H1 (cell line): ENCODE measurements at regions not wholly inside any gene's neighbourhood (a gene's known extent, or its start where the extent isn't known, plus 50 kb on each side); places are given as distances from the start of the nearest gene placed in this dataset.

Experiments
- CTCF ChIA-PET: fragments of 300-600 bp; sonication (Branson Sonifier 250); formaldehyde crosslinking; loops from one replicate; lab custom pipeline; 2021; ENCODE audit not compliant: partially characterized antibody; lab: Charles Lee
- POLR2A ChIA-PET: fragments of 300-600 bp; sonication (Branson Sonifier 250); formaldehyde crosslinking; loops from one replicate; lab custom pipeline; 2021; ENCODE audit warnings: inconsistent platforms; ENCODE audit not compliant: partially characterized antibody; lab: Charles Lee
- DNase-seq, 2 experiments: peaks; one replicate each; pipeline versions ENCODE4 v3.0.0 to v3.0.0-alpha.2; 2010 to 2022; ENCODE audit warnings: low spot score in 2 of 2, low read depth in 1 of 2, mixed read lengths in 1 of 2
- FAIRE-seq: peaks from 2 replicates; lab custom pipeline; 2011; peaks lifted over from hg19 to GRCh38; lab: Jason Lieb, UNC
- H2AFZ ChIP-seq: 2 replicates; pipeline ENCODE4 v1.8.1; 2012; ENCODE audit warnings: low read length, inconsistent platforms
- H2AK5ac ChIP-seq: 2 replicates; pipeline ENCODE4 v1.6.1; 2013; ENCODE audit warnings: low read depth, low read length
- H2BK120ac ChIP-seq: replicated peaks from 2 replicates; pipeline ENCODE3; 2013; ENCODE audit warnings: low read depth, low read length, inconsistent platforms
- H2BK12ac ChIP-seq: 2 replicates; pipeline ENCODE4 v1.6.1; 2013; ENCODE audit warnings: low read depth, low read length
- H2BK15ac ChIP-seq: 2 replicates; pipeline ENCODE4 v1.6.1; 2013; ENCODE audit warnings: low read length
- H2BK20ac ChIP-seq: 2 replicates; pipeline ENCODE4 v1.6.1; 2013; ENCODE audit warnings: low read length
- H2BK5ac ChIP-seq: 2 replicates; pipeline ENCODE4 v1.6.1; 2013; ENCODE audit warnings: low read depth, low read length
- H3K14ac ChIP-seq: 2 replicates; pipeline ENCODE4 v1.6.1; 2013; ENCODE audit warnings: inconsistent platforms; ENCODE audit not compliant: insufficient read length
- H3K18ac ChIP-seq: 2 replicates; pipeline ENCODE4 v1.6.1; 2013; ENCODE audit warnings: low read length; ENCODE audit errors: extremely low read depth
- H3K23ac ChIP-seq: 2 replicates; pipeline ENCODE4 v1.6.1; 2013; ENCODE audit warnings: inconsistent platforms; ENCODE audit not compliant: insufficient read length
- H3K23me2 ChIP-seq: 2 replicates; pipeline ENCODE4 v1.6.1; 2013; ENCODE audit warnings: low read depth, low read length
- H3K27ac ChIP-seq: 2 replicates; pipeline ENCODE4 v1.6.1; 2011; ENCODE audit warnings: low read depth, low read length, inconsistent platforms
- H3K27me3 ChIP-seq, 4 experiments: replicated peaks in 1 of 4; 1 replicate in 1 of 4; 2 replicates in 3 of 4; pipeline versions ENCODE4 v1.6.1 to v1.8.1; 2011 to 2013; ENCODE audit warnings: low read length in 3 of 4, mild to moderate bottlenecking in 3 of 4, inconsistent platforms in 2 of 4, mixed read lengths in 2 of 4, moderate library complexity in 1 of 4; ENCODE audit not compliant: control insufficient read depth in 3 of 4, insufficient read depth in 3 of 4; ENCODE audit errors: extremely low read depth in 1 of 4
- H3K36me3 ChIP-seq, 4 experiments: 2 replicates each; pipeline versions ENCODE4 v1.6.1 to v1.8.1; 2011 to 2013; ENCODE audit warnings: mild to moderate bottlenecking in 4 of 4, low read length in 3 of 4, moderate library complexity in 2 of 4, control low read depth in 1 of 4, inconsistent platforms in 1 of 4; ENCODE audit not compliant: insufficient read depth in 4 of 4, control insufficient read depth in 2 of 4
- H3K4ac ChIP-seq: replicated peaks from 2 replicates; pipeline ENCODE3; 2013; ENCODE audit warnings: low read length, low read depth, mixed read lengths, inconsistent platforms; ENCODE audit not compliant: insufficient read length
- H3K4me1 ChIP-seq, 4 experiments: replicated peaks in 1 of 4; 1 replicate in 1 of 4; 2 replicates in 3 of 4; pipeline versions ENCODE4 v1.6.1 to v1.8.1; 2011 to 2013; ENCODE audit warnings: low read length in 3 of 4, inconsistent platforms in 2 of 4, mixed read lengths in 1 of 4; ENCODE audit not compliant: insufficient read depth in 4 of 4, control insufficient read depth in 3 of 4
- H3K4me2 ChIP-seq, 2 experiments: 2 replicates each; pipeline versions ENCODE4 v1.6.1 to v1.8.1; 2011 to 2013; ENCODE audit warnings: low read depth in 2 of 2, low read length in 2 of 2, control low read depth in 1 of 2, inconsistent platforms in 1 of 2, mild to moderate bottlenecking in 1 of 2; ENCODE audit not compliant: insufficient read depth in 1 of 2
- H3K4me3 ChIP-seq, 4 experiments: fragments of 200-600, 300-600 bp in 1 of 4; sonication (generic), shearing (Covaris generic), sonication (Bioruptor Twin) in 1 of 4; 2 replicates each; pipeline versions ENCODE4 v1.5.1 to v1.8.1; 2011 to 2016; ENCODE audit warnings: low read length in 4 of 4, low read depth in 3 of 4, control low read depth in 2 of 4, inconsistent platforms in 2 of 4, mild to moderate bottlenecking in 2 of 4, mixed read lengths in 1 of 4, moderate library complexity in 1 of 4; ENCODE audit not compliant: insufficient read depth in 2 of 4; ENCODE audit errors: extremely low read depth in 1 of 4
- H3K56ac ChIP-seq: replicated peaks from 2 replicates; pipeline ENCODE3; 2013; ENCODE audit warnings: low read depth, mild to moderate bottlenecking, mixed read lengths, low read length, inconsistent platforms; ENCODE audit not compliant: insufficient read length
- H3K79me1 ChIP-seq: 2 replicates; pipeline ENCODE4 v1.6.1; 2013; ENCODE audit warnings: low read depth, low read length, control low read depth
- H3K79me2 ChIP-seq, 2 experiments: 2 replicates each; pipeline versions ENCODE4 v1.6.1 to v1.8.1; 2012 to 2013; ENCODE audit warnings: low read length in 2 of 2, mild to moderate bottlenecking in 2 of 2, inconsistent platforms in 1 of 2; ENCODE audit not compliant: insufficient read depth in 2 of 2, control insufficient read depth in 1 of 2
- H3K9ac ChIP-seq, 4 experiments: replicated peaks in 1 of 4; 1 replicate in 1 of 4; 2 replicates in 3 of 4; pipeline versions ENCODE4 v1.6.1 to v1.8.1; 2011 to 2013; ENCODE audit warnings: low read depth in 3 of 4, low read length in 3 of 4, control low read depth in 2 of 4, mild to moderate bottlenecking in 2 of 4, moderate library complexity in 2 of 4, inconsistent platforms in 1 of 4; ENCODE audit errors: extremely low read depth in 1 of 4
- H3K9me3 ChIP-seq, 2 experiments: 2 replicates each; pipeline versions ENCODE4 v1.6.1 to v1.8.1; 2012 to 2013; ENCODE audit warnings: mild to moderate bottlenecking in 2 of 2, moderate library complexity in 2 of 2, control low read depth in 1 of 2, inconsistent platforms in 1 of 2, low read depth in 1 of 2, low read length in 1 of 2, mixed read lengths in 1 of 2; ENCODE audit not compliant: insufficient read depth in 2 of 2
- H4K20me1 ChIP-seq, 2 experiments: replicated peaks in 1 of 2; 2 replicates each; pipeline versions ENCODE3 to v1.8.1; 2011 to 2013; ENCODE audit warnings: inconsistent platforms in 2 of 2, low read length in 2 of 2, mild to moderate bottlenecking in 1 of 2; ENCODE audit not compliant: insufficient read depth in 2 of 2, control insufficient read depth in 1 of 2
- H4K5ac ChIP-seq: 2 replicates; pipeline ENCODE4 v1.6.1; 2013; ENCODE audit warnings: low read length, low read depth, mixed read lengths, inconsistent platforms; ENCODE audit not compliant: insufficient read length
- H4K8ac ChIP-seq: 2 replicates; pipeline ENCODE4 v1.8.0; 2013; ENCODE audit warnings: mild to moderate bottlenecking, moderate library complexity, low read length, inconsistent platforms; ENCODE audit not compliant: insufficient read depth; ENCODE audit errors: extremely low read depth
- H4K91ac ChIP-seq: replicated peaks from 2 replicates; pipeline ENCODE3; 2013; ENCODE audit warnings: low read length, mixed read lengths, inconsistent platforms; ENCODE audit not compliant: insufficient read length
- EZH2 ChIP-seq: fragments of 200-600 bp; sonication (generic); IDR thresholded peaks from 2 replicates; pipeline ENCODE4 v1.7.1; 2012; ENCODE audit warnings: low read depth, mild to moderate bottlenecking, moderate library complexity, low read length, inconsistent platforms; ENCODE audit not compliant: severe bottlenecking
- JUND ChIP-seq: IDR thresholded peaks from 2 replicates; pipeline ENCODE4 v1.6.1; 2011; ENCODE audit warnings: mild to moderate bottlenecking, improper control_type of control experiment, low read length
- NANOG ChIP-seq: IDR thresholded peaks from 2 replicates; pipeline ENCODE4 v1.6.1; 2011; ENCODE audit warnings: low read length, low read depth, mild to moderate bottlenecking, inconsistent platforms; ENCODE audit not compliant: insufficient read depth, poor library complexity, severe bottlenecking
- RFX5 ChIP-seq: IDR thresholded peaks from 2 replicates; pipeline ENCODE4 v1.6.1; 2011; ENCODE audit warnings: low read depth, low read length, improper control_type of control experiment, borderline replicate concordance
- SAP30 ChIP-seq: fragments of 300-600 bp; sonication (generic); IDR thresholded peaks from 2 replicates; pipeline ENCODE4 v1.7.1; 2012; ENCODE audit warnings: low read length, moderate library complexity, mild to moderate bottlenecking, inconsistent platforms; ENCODE audit not compliant: insufficient read depth, insufficient replicate concordance
- SP1 ChIP-seq: IDR thresholded peaks from 2 replicates; pipeline ENCODE4 v1.6.1; 2011; ENCODE audit warnings: low read depth, low read length
- SP4 ChIP-seq: IDR thresholded peaks from 2 replicates; pipeline ENCODE4 v1.6.1; 2012; ENCODE audit warnings: low read length, inconsistent platforms
- WGBS, 2 experiments: shearing (Covaris generic) in 1 of 2; methylation state at CpG; one replicate each; pipeline versions ENCODE4 v1.1.6 to v1.1.7; 2013 to 2015; ENCODE audit warnings: low lambda C conversion rate in 2 of 2, mixed read lengths in 2 of 2, inconsistent platforms in 1 of 2, low coverage in 1 of 2, missing lambda C conversion rate in 1 of 2; ENCODE audit not compliant: insufficient replicate concordance in 2 of 2, insufficient coverage in 1 of 2, insufficient read length in 1 of 2; ENCODE audit errors: extremely low coverage in 1 of 2, missing lambda C conversion rate in 1 of 2; 5-methylcytosine and 5-hydroxymethylcytosine counted together
- TF ChIP-seq, protein P1 (sequence below): IDR thresholded peaks from 2 replicates; pipeline ENCODE4 v1.6.1; 2012; ENCODE audit warnings: inconsistent platforms
- TF ChIP-seq, protein P2 (sequence below): IDR thresholded peaks from 2 replicates; pipeline ENCODE4 v1.6.1; 2012; ENCODE audit warnings: low read length, inconsistent platforms
- TF ChIP-seq, protein P3 (sequence below): IDR thresholded peaks from 2 replicates; pipeline ENCODE4 v1.6.1; 2012; ENCODE audit warnings: inconsistent platforms

DNA sequence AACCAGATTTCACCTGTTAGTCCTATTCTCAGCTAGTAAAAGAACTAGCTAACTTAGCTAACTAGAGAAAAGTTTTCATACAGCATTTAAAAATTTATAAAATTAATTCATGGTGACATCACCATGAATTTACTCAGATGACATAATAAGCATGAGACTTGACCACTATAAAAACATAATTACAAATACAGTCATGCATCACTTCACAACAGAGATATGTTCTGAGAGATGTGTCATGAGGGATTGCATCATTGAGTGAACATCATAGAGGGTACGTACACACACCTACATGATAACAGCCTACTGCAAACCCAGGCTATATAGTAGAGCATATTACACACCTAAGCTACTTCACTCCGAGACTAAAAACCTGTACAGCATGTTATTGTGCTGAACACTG lies 481.3 kb upstream of the CHAC2 start:
- POLR2A ChIA-PET: no interaction called here
- no peak for TF ChIP-seq JUND
- TF ChIP-seq, protein P1, sequence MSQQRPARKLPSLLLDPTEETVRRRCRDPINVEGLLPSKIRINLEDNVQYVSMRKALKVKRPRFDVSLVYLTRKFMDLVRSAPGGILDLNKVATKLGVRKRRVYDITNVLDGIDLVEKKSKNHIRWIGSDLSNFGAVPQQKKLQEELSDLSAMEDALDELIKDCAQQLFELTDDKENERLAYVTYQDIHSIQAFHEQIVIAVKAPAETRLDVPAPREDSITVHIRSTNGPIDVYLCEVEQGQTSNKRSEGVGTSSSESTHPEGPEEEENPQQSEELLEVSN: no peak
- TF ChIP-seq SAP30: no peak
- TF ChIP-seq EZH2: no peak
- TF ChIP-seq, protein P2, sequence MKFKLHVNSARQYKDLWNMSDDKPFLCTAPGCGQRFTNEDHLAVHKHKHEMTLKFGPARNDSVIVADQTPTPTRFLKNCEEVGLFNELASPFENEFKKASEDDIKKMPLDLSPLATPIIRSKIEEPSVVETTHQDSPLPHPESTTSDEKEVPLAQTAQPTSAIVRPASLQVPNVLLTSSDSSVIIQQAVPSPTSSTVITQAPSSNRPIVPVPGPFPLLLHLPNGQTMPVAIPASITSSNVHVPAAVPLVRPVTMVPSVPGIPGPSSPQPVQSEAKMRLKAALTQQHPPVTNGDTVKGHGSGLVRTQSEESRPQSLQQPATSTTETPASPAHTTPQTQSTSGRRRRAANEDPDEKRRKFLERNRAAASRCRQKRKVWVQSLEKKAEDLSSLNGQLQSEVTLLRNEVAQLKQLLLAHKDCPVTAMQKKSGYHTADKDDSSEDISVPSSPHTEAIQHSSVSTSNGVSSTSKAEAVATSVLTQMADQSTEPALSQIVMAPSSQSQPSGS: no peak
- TF ChIP-seq, protein P3, sequence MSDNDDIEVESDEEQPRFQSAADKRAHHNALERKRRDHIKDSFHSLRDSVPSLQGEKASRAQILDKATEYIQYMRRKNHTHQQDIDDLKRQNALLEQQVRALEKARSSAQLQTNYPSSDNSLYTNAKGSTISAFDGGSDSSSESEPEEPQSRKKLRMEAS: no peak
- no peak for TF ChIP-seq RFX5
- TF ChIP-seq NANOG: no peak
- no peak for TF ChIP-seq SP4
- TF ChIP-seq SP1: no peak

More for the DNA sequence above, 481.3 kb upstream of the CHAC2 start:
- H3K18ac ChIP-seq: no peak overlapping the region
- H4K91ac ChIP-seq: no peak overlapping the region
- no peak overlapping the region for H3K4me3 ChIP-seq
- H3K4me2 ChIP-seq: no peak overlapping the region
- 0 out of 7 replicates have a peak, but pooled peaks cover 0 to 2% (median 0%) of the 10 kb centered on the region in 4 experiments for H3K4me1 ChIP-seq
- no peak overlapping the region for H2BK15ac ChIP-seq
- H3K14ac ChIP-seq: no peak overlapping the region
- H3K9ac ChIP-seq: no peak overlapping the region
- H3K79me2 ChIP-seq: no peaks in the 10 kb centered on the region
- no peaks in the 10 kb centered on the region for H3K9me3 ChIP-seq
- H3K36me3 ChIP-seq: no peaks in the 10 kb centered on the region
- H4K20me1 ChIP-seq: no peaks in the 10 kb centered on the region
- H3K79me1 ChIP-seq: no peaks in the 10 kb centered on the region
- no peak overlapping the region for H2BK12ac ChIP-seq
- no peaks in the 10 kb centered on the region for H3K23me2 ChIP-seq
- H3K56ac ChIP-seq: no peak overlapping the region
- no peak overlapping the region for H2AK5ac ChIP-seq
- 87% methylated on average over 2 of the region's 2 CpGs; no CpG with 5 or more reads in 1 of the 2 experiments for WGBS, 2 experiments
- no peak overlapping the region for H2AFZ ChIP-seq
- CTCF ChIA-PET: interaction anchor here (1.0 kb wide), 1 partner anchor 18 kb away, joined by 3 read pairs; no protein-coding TSS in a partner anchor
- no peak for FAIRE-seq
- no peak overlapping the region for H3K23ac ChIP-seq
- no peak overlapping the region for H2BK5ac ChIP-seq
- no peak overlapping the region for H3K4ac ChIP-seq
- H4K8ac ChIP-seq: no peak overlapping the region
- no peak overlapping the region for H2BK120ac ChIP-seq
- no peaks in the 10 kb centered on the region for H3K27me3 ChIP-seq
- H3K27ac ChIP-seq: no peak overlapping the region
- H4K5ac ChIP-seq: no peak overlapping the region
- no peak overlapping the region for H2BK20ac ChIP-seq
- no peak for DNase-seq
